Upper lobe of right lung (tissue), 1 donor: ENCODE measurements at regions not wholly inside any gene's neighbourhood (a gene's known extent, or its start where the extent isn't known, plus 50 kb on each side); places are given as distances from the start of the nearest gene placed in this dataset.

Experiments used
- ATAC-seq: fragments of 200-7000 bp; cut with Tn5 transposase; one replicate; pipeline ENCODE4 v1.9.1; 2020; ENCODE audit warnings: mild to moderate bottlenecking, moderate library complexity
- DNase-seq: peaks from one replicate; pipeline ENCODE4 v3.0.0-alpha.2; 2020
- H3K27ac ChIP-seq: fragments of 200-600 bp; one replicate; pipeline ENCODE4 v1.8.0; 2022
- H3K27me3 ChIP-seq: fragments of 200-600 bp; one replicate; pipeline ENCODE4 v1.8.0; 2022; ENCODE audit warnings: mild to moderate bottlenecking
- H3K36me3 ChIP-seq: fragments of 200-600 bp; one replicate; pipeline ENCODE4 v1.8.0; 2022
- H3K4me1 ChIP-seq: fragments of 200-600 bp; one replicate; pipeline ENCODE4 v1.8.0; 2022
- H3K4me3 ChIP-seq: fragments of 200-600 bp; one replicate; pipeline ENCODE4 v1.8.0; 2022; ENCODE audit warnings: mild to moderate bottlenecking
- H3K9me3 ChIP-seq: fragments of 200-600 bp; one replicate; pipeline ENCODE4 v1.8.0; 2022
- intact Hi-C: fragments of 100-400 bp; cut with DNase I; formaldehyde crosslinking; loops from one replicate; pipeline ENCODE4 v1.11.0; 2022
- TF ChIP-seq, protein P1 (sequence below): fragments of 200-600 bp; IDR thresholded peaks from one replicate; pipeline ENCODE4 v1.8.0; 2022; ENCODE audit warnings: antibody characterized with exemption
- donor health status: DM: no; HTN: yes; CAD: no; lungs with severe emphysema.

GRCh38 chr9:36759141-36759540 is 186.4 kb downstream of the MELK start:
- TF ChIP-seq, protein P1, sequence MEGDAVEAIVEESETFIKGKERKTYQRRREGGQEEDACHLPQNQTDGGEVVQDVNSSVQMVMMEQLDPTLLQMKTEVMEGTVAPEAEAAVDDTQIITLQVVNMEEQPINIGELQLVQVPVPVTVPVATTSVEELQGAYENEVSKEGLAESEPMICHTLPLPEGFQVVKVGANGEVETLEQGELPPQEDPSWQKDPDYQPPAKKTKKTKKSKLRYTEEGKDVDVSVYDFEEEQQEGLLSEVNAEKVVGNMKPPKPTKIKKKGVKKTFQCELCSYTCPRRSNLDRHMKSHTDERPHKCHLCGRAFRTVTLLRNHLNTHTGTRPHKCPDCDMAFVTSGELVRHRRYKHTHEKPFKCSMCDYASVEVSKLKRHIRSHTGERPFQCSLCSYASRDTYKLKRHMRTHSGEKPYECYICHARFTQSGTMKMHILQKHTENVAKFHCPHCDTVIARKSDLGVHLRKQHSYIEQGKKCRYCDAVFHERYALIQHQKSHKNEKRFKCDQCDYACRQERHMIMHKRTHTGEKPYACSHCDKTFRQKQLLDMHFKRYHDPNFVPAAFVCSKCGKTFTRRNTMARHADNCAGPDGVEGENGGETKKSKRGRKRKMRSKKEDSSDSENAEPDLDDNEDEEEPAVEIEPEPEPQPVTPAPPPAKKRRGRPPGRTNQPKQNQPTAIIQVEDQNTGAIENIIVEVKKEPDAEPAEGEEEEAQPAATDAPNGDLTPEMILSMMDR: no peak
- DNase-seq (no peak), ATAC-seq (no peak)
- no peaks in the 10 kb centered on the region for H3K9me3 ChIP-seq
- no peaks in the 10 kb centered on the region for H3K4me1 ChIP-seq
- H3K27ac ChIP-seq: no peak overlapping the region
- no peak overlapping the region for H3K4me3 ChIP-seq
- intact Hi-C loops: no loop called here
- no peaks in the 10 kb centered on the region for H3K36me3 ChIP-seq
- H3K27me3 ChIP-seq: peaks cover 8% of the 10 kb centered on the region

DNA sequence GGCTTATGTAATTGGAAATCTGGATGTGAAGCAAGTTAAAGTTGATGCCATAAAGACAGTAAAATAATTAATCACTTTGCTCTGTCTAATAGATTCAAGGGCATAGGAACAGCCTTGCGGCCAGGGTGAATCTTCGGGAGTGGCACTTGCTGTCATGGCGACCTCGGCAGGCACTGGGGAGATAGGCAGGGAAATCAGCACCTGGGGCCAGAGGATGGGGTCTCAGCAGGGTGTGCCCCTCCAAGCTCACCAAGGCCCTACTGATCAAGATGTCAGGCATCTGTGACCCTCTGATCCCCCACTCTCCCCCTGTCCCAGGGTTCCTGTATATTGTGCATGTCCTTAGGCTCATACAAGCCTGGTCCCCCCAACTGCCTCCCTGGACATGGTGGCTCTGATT is 187.3 kb downstream of the MELK start:
- H3K9me3 ChIP-seq: no peaks in the 10 kb centered on the region
- TF ChIP-seq, protein P1: no peak
- no peak for DNase-seq
- H3K4me1 ChIP-seq: no peaks in the 10 kb centered on the region
- H3K4me3 ChIP-seq: no peak overlapping the region
- intact Hi-C loops: no loop called here
- no peak overlapping the region for H3K27ac ChIP-seq
- H3K36me3 ChIP-seq: no peaks in the 10 kb centered on the region
- ATAC-seq: no peak
- H3K27me3 ChIP-seq: peaks cover 8% of the 10 kb centered on the region

DNA sequence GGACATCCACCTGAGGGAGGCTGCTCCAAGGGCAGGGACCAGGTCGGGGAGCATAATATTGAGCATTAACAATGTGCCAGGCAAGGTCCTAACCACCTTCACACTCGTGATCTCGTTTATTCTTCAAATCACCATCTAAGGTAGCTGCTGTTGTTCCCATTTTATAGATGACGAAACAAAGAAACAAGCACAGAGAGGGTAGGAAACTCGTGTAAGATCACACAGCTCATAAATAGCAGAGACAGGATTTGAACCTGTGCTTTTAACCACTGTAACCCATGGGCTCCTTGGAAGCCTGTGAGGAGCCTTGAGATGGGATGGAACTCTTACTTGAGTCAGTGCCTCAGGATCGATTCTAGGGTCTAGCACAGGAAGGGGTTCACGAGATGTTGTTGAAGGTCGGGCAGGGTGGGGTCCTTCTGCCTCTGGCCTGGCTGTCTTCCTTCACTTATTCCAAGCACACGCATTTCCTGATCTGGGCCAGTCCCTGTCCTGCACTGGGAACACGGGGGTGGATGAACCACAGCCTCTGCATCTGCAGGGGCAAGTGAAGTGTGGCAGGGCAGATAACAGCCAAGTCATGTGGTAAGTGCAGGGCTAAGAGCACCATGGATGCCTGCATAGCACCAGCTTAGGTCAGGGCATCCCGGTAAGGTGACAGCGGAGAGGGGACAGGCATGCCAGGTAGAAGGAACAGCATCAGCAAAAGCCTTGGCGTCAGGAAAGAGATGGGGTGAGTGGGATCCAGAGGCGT is 188.1 kb downstream of the MELK start:
- intact Hi-C loops: no loop called here
- no peaks in the 10 kb centered on the region for H3K4me1 ChIP-seq
- TF ChIP-seq, protein P1: no peak
- no peaks in the 10 kb centered on the region for H3K9me3 ChIP-seq
- DNase-seq: no peak
- peaks cover 8% of the 10 kb centered on the region for H3K27me3 ChIP-seq
- no peak for ATAC-seq
- no peaks in the 10 kb centered on the region for H3K36me3 ChIP-seq
- no peak overlapping the region for H3K4me3 ChIP-seq
- no peak overlapping the region for H3K27ac ChIP-seq

DNA sequence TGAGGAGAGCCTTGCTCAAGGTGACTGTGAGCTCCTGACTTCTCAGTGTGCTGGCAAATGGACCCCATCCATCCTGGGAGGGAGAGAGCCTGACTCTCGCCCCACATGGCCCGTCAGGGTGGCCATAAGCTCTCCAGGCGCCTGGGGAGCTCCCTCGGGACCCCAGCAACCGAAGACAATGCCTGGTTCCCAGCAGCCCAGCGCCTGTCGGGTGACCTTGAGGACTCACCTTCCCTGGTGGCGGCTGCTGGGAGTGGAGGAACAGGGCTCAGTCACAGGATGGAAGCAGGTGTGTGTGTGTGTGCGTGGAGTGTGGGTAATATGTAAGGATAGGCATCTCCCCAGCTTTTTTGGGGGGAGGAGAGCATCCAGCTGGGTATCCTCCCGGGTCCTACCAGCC is 190.3 kb downstream of the MELK start:
- Histone ChIP-seq H3K27ac (no peak overlapping the region), H3K4me3 (no peak overlapping the region), H3K27me3 (peaks cover 8% of the 10 kb centered on the region), H3K9me3 (no peaks in the 10 kb centered on the region), H3K4me1 (no peaks in the 10 kb centered on the region), H3K36me3 (no peaks in the 10 kb centered on the region)
- intact Hi-C loops: no loop called here
- ATAC-seq (no peak), DNase-seq (no peak)
- TF ChIP-seq, protein P1: no peak

- Histone ChIP-seq H3K36me3 (no peaks in the 10 kb centered on the region), H3K9me3 (no peaks in the 10 kb centered on the region), H3K27ac (no peak overlapping the region), H3K27me3 (peaks cover 8% of the 10 kb centered on the region), H3K4me1 (no peaks in the 10 kb centered on the region), H3K4me3 (no peak overlapping the region)
- DNase-seq (no peak), ATAC-seq (no peak)
- TF ChIP-seq, protein P1: no peak
- intact Hi-C loops: no loop called here
Observed at GRCh38 chr9:36763778-36764177, 191.1 kb downstream of the MELK start.
